Activated CD8-positive, alpha-beta T cell treated with anti-CD3 and anti-CD28 coated beads for 36 hours (primary cell): ENCODE measurements at regions not wholly inside any gene's neighbourhood (a gene's known extent, or its start where the extent isn't known, plus 50 kb on each side); places are given as distances from the start of the nearest gene placed in this dataset.

Experiments
- ATAC-seq: fragments of 200-7000 bp; cut with Tn5 transposase; one replicate; pipeline ENCODE4 v1.10.0; 2021; ENCODE audit warnings: mild to moderate bottlenecking, moderate library complexity
- CTCF ChIA-PET: fragments of 350-600 bp; sonication (Branson Sonifier 250); formaldehyde crosslinking; loops from one replicate; lab custom pipeline; 2021; ENCODE audit warnings: antibody characterized with exemption; lab: Charles Lee
- POLR2A ChIA-PET: fragments of 350-600 bp; sonication (Branson Sonifier 250); formaldehyde crosslinking; loops from one replicate; lab custom pipeline; 2021; ENCODE audit warnings: antibody characterized with exemption; lab: Charles Lee
- DNase-seq: peaks from one replicate; pipeline ENCODE4 v3.0.0-alpha.2; 2020
- H3K27ac Mint-ChIP-seq: one replicate; pipeline ENCODE4 v1.8.0; 2021; ENCODE audit warnings: mild to moderate bottlenecking, mixed read lengths
- H3K27me3 Mint-ChIP-seq: one replicate; pipeline ENCODE4 v1.8.0; 2021; ENCODE audit warnings: mixed read lengths
- H3K36me3 Mint-ChIP-seq: one replicate; pipeline ENCODE4 v1.8.0; 2021; ENCODE audit warnings: low read depth, mixed read lengths
- H3K4me1 Mint-ChIP-seq: one replicate; pipeline ENCODE4 v1.8.0; 2021; ENCODE audit warnings: low read depth, mixed read lengths
- H3K4me3 Mint-ChIP-seq: one replicate; pipeline ENCODE4 v1.8.0; 2021; ENCODE audit warnings: mild to moderate bottlenecking, moderate library complexity, mixed read lengths
- H3K9me3 Mint-ChIP-seq: one replicate; pipeline ENCODE4 v1.8.0; 2021; ENCODE audit warnings: mixed read lengths
- CTCF ChIP-seq: fragments of 200-600 bp; IDR thresholded peaks from one replicate; pipeline ENCODE4 v1.8.0; 2022; ENCODE audit warnings: antibody characterized with exemption, mild to moderate bottlenecking
- intact Hi-C: fragments of 100-400 bp; cut with micrococcal nuclease; formaldehyde crosslinking; loops from one replicate; pipeline ENCODE4 v1.10.0; 2022

GRCh38 chr15:66832664-66833063 lies 130.6 kb downstream of the SMAD6 start:
- Mint-ChIP-seq H3K27me3 (peaks cover 1% of the 10 kb centered on the region), H3K4me1 (no peaks in the 10 kb centered on the region), H3K9me3 (no peaks in the 10 kb centered on the region), H3K36me3 (no peaks in the 10 kb centered on the region), H3K27ac (no peak overlapping the region), H3K4me3 (no peak overlapping the region)
- TF ChIP-seq CTCF = no peak
- DNase-seq (no peak), ATAC-seq (no peak)
- POLR2A ChIA-PET = no interaction called here
- intact Hi-C loops = no loop called here
- CTCF ChIA-PET = interaction anchor here (8.3 kb wide), 1 partner anchor 19 kb away, joined by 57 read pairs; no protein-coding TSS in a partner anchor

GRCh38 chr15:66833371-66833770 lies 131.3 kb downstream of the SMAD6 start:
- no peak for TF ChIP-seq CTCF
- Mint-ChIP-seq H3K27ac (no peak overlapping the region), H3K9me3 (no peaks in the 10 kb centered on the region), H3K27me3 (peaks cover 1% of the 10 kb centered on the region), H3K4me1 (no peaks in the 10 kb centered on the region), H3K36me3 (no peaks in the 10 kb centered on the region), H3K4me3 (no peak overlapping the region)
- ChIA-PET CTCF (interaction anchor here (8.3 kb wide), 1 partner anchor 18 kb away, joined by 57 read pairs; no protein-coding TSS in a partner anchor), POLR2A (interaction anchor here (1.3 kb wide), 1 partner anchor 8 kb away, joined by 3 read pairs; no protein-coding TSS in a partner anchor)
- no peak for DNase-seq
- ATAC-seq = no peak
- intact Hi-C loops = no loop called here

- CTCF ChIA-PET = interaction anchor here (0.5 to 8.3 kb wide), 2 partner anchors 18 to 225 kb away, joined by 3 to 57 read pairs; no protein-coding TSS in a partner anchor
- ATAC-seq = no peak
- peaks cover 1% of the 10 kb centered on the region for H3K27me3 Mint-ChIP-seq
- no peaks in the 10 kb centered on the region for H3K36me3 Mint-ChIP-seq
- H3K27ac Mint-ChIP-seq = no peak overlapping the region
- H3K9me3 Mint-ChIP-seq = no peaks in the 10 kb centered on the region
- no peaks in the 10 kb centered on the region for H3K4me1 Mint-ChIP-seq
- intact Hi-C loops = no loop called here
- no peak for DNase-seq
- POLR2A ChIA-PET = interaction anchor here (1.3 kb wide), 1 partner anchor 8 kb away, joined by 3 read pairs; no protein-coding TSS in a partner anchor
- no peak overlapping the region for H3K4me3 Mint-ChIP-seq
- TF ChIP-seq CTCF = no peak
These were observed 131.8 kb downstream of the SMAD6 start for GRCh38 chr15:66833803-66834202.

GRCh38 chr15:66834881-66835878 lies 133.1 kb downstream of the SMAD6 start:
- ChIA-PET CTCF (interaction anchor here (1.0 to 8.3 kb wide), 3 partner anchors 10 to 68 kb away, joined by 3 to 57 read pairs (median 3); no protein-coding TSS in a partner anchor), POLR2A (no interaction called here)
- Mint-ChIP-seq H3K27ac (no peak overlapping the region), H3K4me3 (no peak overlapping the region), H3K9me3 (no peaks in the 10 kb centered on the region), H3K4me1 (no peaks in the 10 kb centered on the region), H3K36me3 (no peaks in the 10 kb centered on the region), H3K27me3 (peaks cover 1% of the 10 kb centered on the region)
- DNase-seq = no peak
- intact Hi-C loops = no loop called here
- no peak for TF ChIP-seq CTCF
- no peak for ATAC-seq
